HG03159 (cell line): ENCODE measurements at regions not wholly inside any gene's neighbourhood (a gene's known extent, or its start where the extent isn't known, plus 50 kb on each side); places are given as distances from the start of the nearest gene placed in this dataset.

Source experiments
- ATAC-seq: cut with Tn5 transposase; IDR thresholded peaks from one replicate; pipeline ENCODE4 v1.9.1; 2021; ENCODE audit warnings: mild to moderate bottlenecking, moderate library complexity; ENCODE audit not compliant: unreplicated experiment

DNA sequence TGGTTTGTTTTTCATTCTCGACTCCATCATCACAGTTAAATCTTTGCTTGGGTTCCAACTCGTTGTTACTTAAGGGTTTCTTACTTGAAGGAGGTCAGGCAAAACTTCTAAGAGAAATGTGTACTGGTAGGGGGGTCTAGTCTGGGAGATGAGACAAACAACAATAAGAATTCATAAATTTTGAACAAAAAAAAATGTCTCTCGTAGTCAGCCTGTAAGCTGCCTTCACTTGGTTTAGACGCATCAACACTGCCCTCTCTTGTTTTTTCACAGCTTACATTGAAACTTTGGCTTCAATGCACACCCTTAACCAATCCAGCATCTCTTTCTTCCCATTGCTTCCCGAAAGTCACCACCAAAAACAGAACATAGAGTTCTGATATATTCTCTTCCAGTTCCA lies 576.4 kb upstream of the PIK3C3 start:
- ATAC-seq, result no peak

DNA sequence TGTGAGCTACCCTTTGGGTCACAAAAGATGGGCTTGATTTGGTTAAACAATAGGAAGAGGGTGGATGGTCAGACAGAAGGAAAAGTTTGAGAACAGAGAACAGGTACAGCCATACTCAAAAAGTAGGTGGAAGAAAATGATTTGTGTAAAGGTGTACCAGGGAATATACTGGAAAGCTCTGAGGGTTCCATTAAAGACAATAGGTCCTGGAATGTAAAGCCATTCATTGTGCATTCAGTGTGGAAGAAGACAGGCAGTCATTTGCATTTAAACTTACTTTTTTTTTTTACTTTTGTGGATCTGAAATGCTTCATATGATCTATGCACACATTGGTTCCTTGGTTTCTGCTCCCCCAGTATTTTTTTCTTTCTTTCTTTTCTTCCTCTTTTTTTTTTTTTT lies 581.4 kb upstream of the PIK3C3 start:
- ATAC-seq, result no peak

DNA sequence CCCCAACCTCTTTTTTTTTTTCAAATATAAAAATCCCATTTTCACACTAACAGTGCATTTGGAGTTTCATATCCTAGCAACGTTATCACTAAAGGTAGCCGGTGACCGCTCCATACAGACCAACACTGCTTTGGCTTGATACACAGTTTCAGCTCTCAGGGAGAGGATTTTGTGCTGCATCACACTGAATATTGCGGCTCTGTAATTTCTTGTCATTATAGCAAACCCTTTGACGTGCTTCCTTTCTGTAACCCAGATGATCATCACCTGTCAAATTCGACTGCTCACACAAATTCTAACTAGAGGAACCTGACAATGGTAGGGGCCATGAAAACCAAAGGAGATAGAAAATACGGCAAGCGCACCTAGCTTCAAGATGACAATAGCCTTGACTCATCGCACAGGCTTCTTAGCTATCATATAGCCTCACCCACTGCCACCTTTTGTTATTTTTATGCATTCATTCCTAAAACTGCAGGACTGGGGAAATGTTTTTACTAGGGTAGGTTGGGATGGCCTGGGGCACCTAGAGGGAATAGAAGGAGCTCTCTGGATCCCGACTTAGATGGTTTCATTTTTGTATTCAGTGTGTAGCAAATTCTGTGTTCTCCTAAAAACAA lies 582.9 kb upstream of the PIK3C3 start:
- ATAC-seq, result no peak

DNA sequence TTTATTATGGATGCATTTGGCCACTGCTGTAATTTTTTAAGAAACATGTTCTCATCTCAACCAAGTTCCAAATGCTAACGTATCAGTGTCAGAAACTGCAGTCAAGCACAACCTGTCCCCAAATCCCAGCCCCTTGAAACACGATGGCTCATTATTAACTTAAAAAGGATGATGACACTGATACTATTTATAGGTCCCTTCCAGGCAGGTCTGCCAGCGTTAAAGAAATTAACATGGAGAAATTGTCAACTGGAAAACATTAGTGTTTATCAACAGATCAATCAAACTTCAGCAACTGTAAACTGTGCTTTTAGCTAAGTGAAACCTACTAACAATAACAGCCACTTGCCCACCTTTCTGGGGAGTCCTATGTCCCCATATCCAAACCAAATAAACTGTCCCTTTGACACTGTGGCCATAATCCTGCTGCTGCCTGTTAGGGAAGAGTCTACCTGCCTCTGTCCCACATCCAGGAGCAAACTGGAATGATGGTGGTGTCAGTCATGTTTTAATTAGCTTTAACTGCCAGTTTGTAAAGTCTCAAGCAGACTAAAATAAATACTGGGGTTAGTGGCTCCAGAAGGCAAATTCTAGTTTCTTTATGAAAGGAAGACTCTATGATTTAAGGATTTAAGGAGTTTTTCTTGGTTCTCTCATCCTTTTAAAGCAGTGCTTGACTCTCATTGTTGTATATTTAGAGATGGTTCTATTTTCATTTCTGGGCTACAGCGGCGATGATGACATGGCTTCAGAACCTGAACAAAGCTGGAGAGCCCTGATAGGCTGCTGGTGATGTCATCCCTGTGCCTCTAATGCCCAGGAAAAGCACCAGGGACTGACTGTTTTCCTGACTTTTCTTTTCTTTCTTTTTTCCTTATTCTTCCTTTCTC lies 583.6 kb upstream of the PIK3C3 start:
- ATAC-seq, result no peak

DNA sequence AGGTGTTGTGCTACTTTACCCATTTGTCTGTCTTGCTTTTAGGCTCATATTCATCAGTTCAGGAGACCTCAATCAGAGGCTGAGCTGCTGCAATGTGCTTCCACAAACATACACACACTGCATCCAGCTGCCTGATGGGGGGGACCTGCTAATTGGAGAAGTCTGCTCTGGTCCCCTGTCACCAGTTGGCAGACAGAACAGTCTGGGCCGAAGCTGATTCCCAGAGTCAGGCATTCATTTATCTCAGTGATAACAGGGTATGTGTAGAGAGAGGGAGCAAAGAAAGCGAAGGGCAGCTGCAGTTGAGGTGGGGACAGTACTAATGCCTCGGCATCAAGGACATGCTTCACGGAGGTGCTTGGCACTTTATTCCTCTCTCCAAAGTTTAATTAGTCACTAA lies 584.3 kb upstream of the PIK3C3 start:
- no peak for ATAC-seq

DNA sequence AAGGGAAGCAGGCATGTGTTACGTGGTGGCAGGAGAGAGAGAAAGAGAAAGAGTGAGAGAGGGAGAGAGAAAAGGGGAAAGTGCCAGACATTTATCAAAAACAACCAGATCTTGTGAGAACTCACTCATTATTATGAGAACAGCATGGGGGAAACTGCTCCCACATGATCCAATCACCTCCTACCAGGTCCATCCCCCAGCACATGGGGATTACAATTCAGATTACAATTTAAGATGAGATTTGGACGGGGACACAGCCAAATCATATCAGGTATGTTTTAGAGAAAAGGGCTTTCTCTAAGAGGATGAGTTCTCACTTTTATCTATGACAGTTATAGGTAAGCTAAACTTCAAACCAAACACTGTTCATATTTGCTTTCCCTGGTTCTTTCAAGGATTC lies 597.3 kb upstream of the PIK3C3 start:
- no peak for ATAC-seq

DNA sequence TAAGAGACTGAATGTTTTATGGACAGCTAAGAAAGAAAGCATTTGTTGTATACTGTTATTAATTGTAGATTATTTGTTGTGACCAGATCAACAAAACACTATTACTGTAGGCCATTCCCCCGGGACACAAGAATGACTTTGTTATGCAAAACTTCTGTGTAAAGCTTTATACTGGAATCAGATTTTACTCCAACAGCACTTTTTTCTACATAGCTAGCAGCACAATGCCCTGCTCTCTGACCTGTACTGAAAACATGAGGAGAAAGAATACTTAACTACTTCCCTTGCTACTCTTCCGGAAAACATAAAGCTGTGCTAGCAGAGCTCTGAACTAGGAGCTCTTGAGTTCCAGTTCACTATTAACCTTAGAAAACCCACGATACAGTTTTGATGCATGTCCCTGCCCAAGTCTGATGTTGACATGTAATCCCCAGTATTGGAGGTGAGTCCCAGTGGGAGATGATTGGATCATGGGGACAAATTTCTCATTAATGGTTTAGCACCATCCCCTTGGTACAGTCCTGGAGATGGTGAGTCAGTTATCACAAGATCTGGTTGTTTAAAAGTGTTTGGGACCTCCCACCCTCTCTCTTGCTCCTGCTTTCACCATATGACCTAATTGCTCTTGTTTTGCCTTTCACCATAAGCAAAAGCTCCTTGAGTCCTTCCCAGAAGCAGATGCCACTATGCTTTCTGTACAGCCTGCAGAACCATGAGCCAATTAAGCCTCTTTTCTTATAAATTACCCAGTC lies 601.1 kb upstream of the PIK3C3 start:
- no peak for ATAC-seq

DNA sequence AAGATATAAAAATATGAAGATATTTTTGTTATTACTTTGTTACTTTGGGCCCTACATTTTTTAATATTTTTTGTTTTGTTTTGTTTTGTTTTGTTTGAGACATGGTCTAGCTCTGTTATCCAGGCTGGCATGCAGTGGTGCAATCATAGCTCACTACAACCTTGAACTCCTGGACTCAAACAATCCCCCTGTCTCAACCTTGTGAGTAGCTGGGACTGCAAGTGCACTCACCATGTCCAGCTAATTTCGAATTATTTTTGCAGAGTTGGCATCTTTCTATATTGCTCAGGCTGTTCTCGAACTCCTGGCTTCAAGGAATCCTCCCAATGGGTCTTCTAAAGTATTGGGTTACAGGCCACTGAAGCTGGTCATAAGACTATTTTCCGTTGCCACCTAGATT lies 603.6 kb upstream of the PIK3C3 start:
- no peak for ATAC-seq

DNA sequence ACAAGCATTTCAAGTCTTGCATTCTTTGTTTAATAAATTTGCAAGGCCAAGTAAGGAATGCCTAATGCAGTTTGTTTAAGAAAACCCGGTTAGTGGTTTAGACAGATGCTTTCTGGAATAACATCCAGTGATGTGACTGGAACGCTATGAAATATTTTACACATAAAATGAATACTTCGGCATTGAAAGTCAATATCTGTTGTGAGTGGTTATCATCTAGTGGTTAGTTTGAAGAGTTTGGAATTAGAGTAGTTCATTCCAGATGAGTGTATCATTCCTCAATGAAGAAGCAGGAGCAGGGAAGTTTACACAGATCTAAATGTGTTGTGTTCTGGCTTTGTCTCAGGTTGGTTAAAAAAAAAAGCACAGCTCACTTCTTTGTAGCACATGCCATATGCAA lies 608.0 kb upstream of the PIK3C3 start:
- ATAC-seq, result no peak

DNA sequence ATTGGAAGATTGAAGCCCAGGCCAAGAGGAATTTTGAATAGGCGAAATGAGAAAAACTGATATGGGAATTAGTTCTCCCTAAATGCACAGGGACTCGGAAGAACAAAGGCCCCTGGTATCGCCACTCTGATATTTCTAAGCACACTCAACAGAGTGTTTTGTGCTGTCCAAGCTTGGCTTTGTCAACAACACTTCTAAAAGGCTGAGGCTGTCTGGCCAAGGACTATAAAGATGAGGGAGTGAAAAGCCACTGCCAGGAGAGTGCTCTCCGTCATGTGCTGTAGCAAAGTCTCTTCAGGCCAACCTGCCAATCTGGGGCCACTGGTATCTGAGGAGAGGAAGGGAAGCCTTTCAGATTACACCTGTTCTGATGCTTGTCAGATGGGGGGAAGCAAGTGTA lies 611.2 kb upstream of the PIK3C3 start:
- no peak for ATAC-seq

DNA sequence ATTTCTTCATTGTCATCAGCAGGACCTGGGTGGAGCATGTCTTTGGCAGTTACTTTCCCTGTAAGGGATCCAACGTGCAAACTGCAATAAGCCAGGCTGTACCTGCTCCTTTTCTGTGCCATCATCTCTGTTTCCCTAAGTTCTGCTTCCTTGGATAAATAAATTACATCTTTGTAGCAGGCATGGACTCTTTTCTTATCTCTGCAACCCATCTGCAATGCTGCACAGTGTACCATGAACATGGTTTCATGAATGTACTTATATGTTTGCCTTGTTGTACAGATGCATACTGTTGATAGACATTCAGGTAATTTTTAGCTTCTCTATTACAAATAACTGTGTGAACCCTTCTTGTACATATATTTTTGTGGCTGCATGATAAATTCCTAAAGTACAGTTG lies 616.7 kb upstream of the PIK3C3 start:
- no peak for ATAC-seq

DNA sequence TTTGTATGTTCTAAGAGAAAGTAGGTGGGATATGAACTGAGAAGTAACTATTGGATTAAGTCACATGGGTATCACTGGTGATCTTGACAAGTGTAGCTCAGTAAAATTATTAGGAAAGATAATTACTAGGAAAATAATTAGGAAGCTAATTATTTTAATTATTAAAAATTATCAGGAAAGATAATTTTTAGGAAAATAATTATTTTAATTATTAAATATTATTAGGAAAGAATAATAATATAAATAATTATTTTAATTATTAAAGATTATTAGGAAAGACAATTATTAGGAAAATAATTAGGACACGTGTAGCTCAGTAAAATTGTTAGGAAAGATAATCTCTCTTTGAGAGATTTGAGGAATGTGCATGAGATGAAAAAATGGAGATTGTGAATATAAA lies 623.4 kb upstream of the PIK3C3 start:
- ATAC-seq, result no peak

DNA sequence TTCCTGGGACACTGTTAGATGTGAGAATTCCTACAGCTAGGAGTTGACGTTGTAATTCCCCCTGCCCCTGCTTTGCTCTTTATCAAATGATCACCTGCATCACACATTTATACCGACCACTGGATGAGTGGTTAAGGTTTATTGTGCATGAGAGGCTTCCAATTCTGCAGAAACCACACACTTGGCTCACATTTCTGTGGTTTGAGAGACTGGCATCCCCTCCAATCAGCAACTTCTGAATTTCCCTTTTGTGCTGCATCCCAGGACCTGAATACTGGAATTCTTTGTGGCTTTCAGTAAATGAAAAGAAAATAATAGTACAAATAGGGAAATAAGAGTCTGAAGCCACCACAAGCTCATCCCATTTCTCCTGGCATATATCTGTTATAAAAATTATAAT lies 628.7 kb upstream of the PIK3C3 start:
- no peak for ATAC-seq

DNA sequence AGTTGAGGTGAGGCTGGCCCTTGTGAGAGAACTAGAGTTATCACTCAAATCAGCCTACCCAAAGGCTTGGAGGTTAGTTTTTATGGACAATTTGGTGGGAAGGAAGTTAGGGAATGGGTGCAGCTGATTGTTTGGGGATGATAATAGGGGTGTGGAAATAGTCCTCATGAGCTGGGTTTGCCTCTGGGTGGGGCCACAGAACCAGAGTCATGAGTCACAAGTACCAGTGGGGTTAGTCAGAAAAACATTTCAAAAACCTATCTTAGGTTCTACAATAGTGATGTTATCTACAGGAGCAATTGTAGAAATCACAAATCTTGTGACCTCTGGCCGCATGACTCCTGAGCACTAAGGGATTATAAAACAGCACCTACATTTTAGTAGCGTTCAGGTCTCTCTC lies 630.1 kb upstream of the PIK3C3 start:
- ATAC-seq, result no peak

DNA sequence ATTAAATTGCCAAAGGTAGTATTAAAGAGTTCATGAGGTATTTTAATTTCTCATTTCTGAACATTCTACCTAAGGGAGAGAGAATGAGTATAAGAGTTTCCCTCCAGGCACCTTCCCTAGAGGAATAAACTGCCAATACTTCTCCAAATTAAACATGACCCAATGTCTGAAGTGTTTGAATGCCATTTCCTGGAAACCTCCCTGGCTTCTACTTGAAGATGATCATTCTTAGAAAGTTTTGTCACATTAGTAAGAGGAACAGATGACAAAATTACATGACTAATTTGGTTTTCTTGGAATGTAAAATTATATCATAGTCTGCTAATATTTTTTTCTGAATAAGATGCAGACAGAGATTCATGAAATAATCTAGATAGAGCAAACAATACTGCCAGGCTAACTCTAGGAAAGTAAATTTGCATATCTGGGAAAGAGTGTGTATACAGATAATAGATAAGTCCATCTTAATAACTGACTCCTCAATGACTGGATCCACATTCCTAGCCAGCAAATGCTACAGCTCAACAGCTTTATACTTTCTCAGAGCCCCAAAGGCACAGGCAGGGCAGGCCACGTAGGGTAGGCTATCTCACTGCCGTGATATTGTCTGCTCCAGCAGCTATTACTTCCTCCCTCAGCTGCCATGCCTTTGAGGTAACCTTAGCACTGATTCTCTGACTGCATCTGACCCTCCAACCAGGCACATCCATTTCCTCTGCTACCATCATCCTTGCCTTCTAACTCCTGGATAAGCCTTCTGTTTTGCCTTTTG lies 630.8 kb upstream of the PIK3C3 start:
- no peak for ATAC-seq

DNA sequence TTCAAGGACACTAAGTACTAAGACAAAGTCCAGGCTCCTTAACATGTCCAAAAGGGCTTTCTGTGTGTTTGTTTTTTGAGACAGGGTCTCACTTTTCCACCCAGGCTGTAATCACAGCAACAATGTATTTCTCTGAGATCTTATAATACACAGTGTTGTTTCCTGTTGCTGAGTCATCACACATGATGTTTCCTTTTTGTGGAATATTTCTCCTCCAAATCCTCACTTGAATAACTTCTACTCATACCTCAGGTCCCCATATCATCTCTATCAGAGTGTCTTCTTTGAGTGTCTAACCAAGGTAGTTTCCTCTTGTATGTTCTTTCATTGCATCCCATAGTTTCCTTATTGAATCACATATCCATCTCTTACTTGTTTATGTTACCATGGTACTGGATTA lies 632.0 kb upstream of the PIK3C3 start:
- ATAC-seq, result no peak

DNA sequence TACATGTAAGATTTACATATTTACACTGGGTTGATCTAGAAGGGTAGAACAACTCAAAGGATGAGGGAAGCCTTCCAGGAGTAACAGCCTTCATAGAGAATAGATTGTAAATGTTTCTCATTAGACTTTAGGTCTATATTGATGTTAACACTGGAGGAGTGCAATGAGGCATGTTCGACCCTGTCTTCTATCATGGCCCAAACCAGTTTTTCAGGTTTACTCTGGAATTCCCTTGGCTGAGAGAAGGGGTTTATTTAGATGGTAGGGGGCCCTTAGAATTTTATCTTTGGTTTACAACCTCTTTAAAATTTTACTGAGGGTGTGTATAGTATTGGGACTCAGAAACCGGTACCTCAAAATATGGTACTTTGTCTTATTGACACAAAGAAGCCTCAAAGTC lies 634.9 kb upstream of the PIK3C3 start:
- no peak for ATAC-seq

DNA sequence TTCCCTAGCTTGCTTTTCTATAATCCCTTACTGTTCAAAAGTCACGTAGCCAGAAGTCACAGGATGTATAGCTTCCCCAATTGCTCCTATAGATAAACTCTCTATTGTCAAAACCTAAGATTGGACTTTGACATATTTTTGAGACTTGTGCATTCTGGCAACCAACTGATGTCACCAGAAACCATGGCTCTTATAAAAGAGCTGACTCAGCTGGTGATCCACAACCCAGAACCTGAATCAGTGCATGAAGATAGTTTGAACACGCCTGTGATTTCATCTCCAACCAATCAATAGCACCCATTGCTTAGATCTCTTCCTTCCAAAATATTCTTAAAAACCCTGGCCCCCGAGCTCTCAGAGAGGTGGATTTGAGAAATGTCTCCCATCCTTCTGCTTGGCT lies 639.9 kb upstream of the PIK3C3 start:
- no peak for ATAC-seq

DNA sequence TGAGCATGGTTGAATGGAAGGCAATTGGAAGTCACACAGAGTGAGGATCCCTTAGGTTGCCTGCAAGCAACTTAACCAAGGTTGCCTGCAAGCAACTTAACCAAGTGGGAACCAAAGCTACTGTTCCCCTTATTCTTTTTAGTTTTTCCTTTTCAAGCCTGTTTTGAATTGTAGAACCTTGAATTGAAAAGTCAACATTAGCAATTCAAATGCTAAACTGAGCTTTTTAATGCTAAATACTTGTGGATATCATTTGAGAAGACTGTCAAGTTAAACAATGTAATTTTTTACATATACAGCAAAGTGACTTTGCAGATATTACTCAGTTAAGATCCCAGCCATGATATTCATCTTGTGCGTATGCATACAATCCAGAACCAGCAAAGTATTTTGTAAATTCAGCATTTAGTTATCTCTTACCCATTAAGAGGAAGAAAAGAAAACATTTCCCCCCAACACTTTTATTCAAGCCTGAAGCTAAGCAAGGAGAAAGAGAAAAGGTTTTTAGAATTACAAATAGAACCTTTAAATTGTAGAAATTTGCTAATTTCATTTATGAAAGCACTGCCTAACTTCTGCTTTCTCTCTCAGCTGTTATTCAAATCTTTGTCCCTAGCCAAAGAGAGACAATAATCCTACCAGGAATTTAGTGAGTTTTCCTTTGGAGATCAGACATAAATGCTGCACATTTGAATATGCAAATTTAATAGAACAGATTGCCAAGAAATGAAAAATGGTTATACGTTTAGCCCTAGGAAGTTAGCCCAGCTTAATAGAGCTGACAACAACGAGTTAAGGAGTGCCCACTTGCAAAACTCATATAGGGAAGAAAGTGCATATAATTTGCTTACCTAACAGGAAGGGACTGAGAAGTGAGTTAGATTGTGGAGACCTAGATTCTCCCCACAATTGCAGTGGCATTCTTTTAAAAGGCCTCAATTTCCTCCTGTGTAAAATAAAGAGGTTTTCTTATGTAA lies 643.2 kb upstream of the PIK3C3 start:
- ATAC-seq, result no peak

DNA sequence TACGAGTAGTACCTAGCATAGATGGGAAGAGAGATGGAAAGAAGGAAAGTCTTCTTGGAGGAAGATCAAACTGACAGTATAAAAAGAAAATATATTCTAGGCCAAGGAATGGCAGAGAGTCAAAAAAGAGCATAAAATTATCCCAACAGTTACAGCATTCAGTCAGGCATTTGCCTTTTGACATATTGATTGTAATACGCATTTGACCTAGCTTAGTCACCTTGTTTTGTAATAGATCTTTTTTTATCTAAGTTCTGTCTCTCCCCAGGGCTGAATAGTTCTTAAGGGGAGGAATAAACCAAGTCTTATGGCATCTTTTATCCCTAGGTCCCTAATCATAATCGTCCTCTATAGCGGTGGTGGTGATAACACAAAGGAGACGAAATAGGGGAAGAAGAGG lies 657.3 kb upstream of the PIK3C3 start:
- no peak for ATAC-seq
